ENCODE measurements at regions not wholly inside any gene's neighbourhood (a gene's known extent, or its start where the extent isn't known, plus 50 kb on each side); places are given as distances from the start of the nearest gene placed in this dataset.
A peak's percentile ranks its signal among the peaks of the same experiment; 100 is the strongest.

DNA sequence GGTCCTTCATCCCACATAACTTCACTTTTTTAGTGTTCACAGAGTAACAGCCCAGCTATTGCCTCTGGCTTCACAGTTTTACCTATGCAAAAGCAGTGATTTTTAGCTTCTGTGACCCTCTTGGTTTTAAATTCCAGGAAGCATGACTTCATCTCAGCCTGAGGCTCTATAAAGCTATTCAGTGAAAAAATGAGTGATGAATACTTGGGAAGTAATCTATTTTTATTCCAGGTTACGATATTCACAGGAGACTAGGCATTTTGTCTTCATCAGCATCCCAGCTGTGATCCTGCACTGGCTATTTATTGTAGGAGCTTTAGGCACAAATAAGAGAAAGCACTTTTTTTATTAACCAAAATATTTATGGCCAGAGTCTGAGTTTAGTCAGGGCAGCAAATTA, 164.8 kb downstream of the SNAPC1 start:
- Histone ChIP-seq H3K36me3 (ENCODE audit: control insufficient read depth, insufficient read depth, low read length) (no peaks in the 10 kb centered on the region), H3K9me3 (ENCODE audit: control insufficient read depth, low read length) (no peaks in the 10 kb centered on the region), H3K4me3 (ENCODE audit: extremely low read depth, insufficient read depth, low read length, poor library complexity, severe bottlenecking) (no peak overlapping the region), H3K27ac (ENCODE audit: low read depth, low read length, severe bottlenecking) (peak overlapping the region; percentile 34), H3K4me1 (ENCODE audit: control insufficient read depth, insufficient read depth, low read length, poor library complexity, severe bottlenecking) (peaks cover 15% of the 10 kb centered on the region)
- WGBS, 2 experiments (ENCODE audit: insufficient coverage in 2 of 2) = no CpG with 5 or more reads among the region's 1 CpG

DNA sequence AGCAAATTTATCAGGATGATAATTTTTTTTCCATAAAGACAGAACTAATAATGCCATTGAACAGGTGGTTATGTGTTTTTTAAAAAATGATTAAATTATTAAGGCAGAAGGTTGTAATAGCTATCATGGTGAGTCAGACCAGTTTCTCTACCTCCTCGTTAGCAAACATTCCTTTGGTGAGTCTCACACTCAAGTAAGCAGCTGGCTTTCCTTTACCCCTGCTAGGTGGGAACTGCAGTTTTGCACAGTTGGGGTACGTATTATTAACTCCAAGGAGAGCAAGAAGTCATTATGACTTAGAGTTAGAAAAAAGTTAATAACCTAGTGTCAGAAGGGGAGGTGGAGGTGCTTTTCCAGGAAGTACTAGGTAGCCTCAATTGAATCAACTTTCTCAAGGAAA, 165.3 kb downstream of the SNAPC1 start:
- Histone ChIP-seq H3K27ac (ENCODE audit: low read depth, low read length, severe bottlenecking) (peak overlapping the region; percentile 34), H3K36me3 (ENCODE audit: control insufficient read depth, insufficient read depth, low read length) (no peaks in the 10 kb centered on the region), H3K4me3 (ENCODE audit: extremely low read depth, insufficient read depth, low read length, poor library complexity, severe bottlenecking) (no peak overlapping the region), H3K4me1 (ENCODE audit: control insufficient read depth, insufficient read depth, low read length, poor library complexity, severe bottlenecking) (peaks cover 15% of the 10 kb centered on the region), H3K9me3 (ENCODE audit: control insufficient read depth, low read length) (no peaks in the 10 kb centered on the region)
- 33 to 61% methylated on average over 1 to 2 of the region's 2 CpGs for WGBS, 2 experiments (ENCODE audit: insufficient coverage in 2 of 2)

DNA sequence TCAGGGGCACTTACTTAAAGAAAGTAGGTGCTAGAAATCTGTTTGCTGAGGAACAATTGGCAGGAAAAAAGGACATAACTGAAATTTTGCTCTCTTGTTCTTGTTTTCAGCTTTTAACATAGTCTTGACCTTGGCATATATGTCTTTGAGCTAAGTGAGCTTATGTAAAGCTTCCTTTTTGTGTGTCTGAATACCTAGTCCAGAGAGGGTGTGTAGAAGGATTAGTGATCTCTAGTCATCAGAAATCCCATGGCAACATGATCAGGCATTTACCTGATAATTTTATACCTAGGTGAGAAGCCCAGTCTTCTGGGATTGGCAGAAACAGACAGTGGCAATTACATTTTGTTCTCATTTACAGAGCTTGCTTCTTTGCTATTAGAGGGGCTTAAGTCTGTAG, 166.1 kb downstream of the SNAPC1 start:
- peaks cover 15% of the 10 kb centered on the region for H3K4me1 ChIP-seq (ENCODE audit: control insufficient read depth, insufficient read depth, low read length, poor library complexity, severe bottlenecking)
- H3K4me3 ChIP-seq (ENCODE audit: extremely low read depth, insufficient read depth, low read length, poor library complexity, severe bottlenecking) = no peak overlapping the region
- H3K27ac ChIP-seq (ENCODE audit: low read depth, low read length, severe bottlenecking) = no peak overlapping the region

DNA sequence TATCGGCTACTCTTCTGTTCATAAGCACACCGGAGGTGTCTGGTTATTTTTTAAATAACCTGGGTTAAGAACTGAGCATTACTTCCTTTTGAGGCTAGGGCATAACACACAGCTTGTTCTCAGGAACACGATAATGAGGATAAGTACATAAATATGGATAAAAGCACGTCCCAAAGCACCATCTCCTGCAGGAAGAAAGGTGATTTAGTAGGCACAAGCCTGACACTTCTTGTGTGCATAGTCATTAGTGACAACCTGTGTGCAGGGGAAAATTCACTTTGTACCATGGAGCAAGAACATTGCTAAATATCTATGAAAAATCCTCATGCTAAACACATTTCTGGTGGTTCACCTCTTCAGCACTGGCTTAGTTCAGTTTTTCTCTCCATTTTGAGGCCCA, 166.5 kb downstream of the SNAPC1 start:
- H3K4me3 ChIP-seq (ENCODE audit: extremely low read depth, insufficient read depth, low read length, poor library complexity, severe bottlenecking) = no peak overlapping the region
- H3K9me3 ChIP-seq (ENCODE audit: control insufficient read depth, low read length) = no peaks in the 10 kb centered on the region

More for the DNA sequence above, 166.1 kb downstream of the SNAPC1 start:
- no peaks in the 10 kb centered on the region for H3K9me3 ChIP-seq (ENCODE audit: control insufficient read depth, low read length)
- H3K36me3 ChIP-seq (ENCODE audit: control insufficient read depth, insufficient read depth, low read length) = no peaks in the 10 kb centered on the region

DNA sequence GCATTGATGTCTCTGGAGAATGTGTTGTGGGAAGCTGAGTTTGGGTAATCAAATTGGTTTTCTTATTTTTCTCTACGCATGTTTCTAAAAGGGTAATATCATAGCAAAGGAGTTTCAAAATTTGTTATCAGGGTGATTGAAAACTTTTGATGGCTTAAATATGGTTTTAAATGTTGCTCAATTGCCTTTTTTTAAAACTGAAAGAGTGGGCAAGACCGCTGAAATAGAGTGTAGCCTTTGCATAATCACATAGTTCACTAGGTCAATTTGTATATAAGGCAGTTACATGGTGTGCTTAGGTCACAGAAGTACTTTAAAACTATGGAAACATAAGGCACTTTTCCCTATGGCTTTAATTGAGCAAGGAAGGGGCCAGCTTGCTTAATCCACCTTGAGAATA, 167.4 kb downstream of the SNAPC1 start:
- H3K36me3 ChIP-seq (ENCODE audit: control insufficient read depth, insufficient read depth, low read length) = no peaks in the 10 kb centered on the region
- 40 to 64% methylated on average over 1 to 2 of the region's 2 CpGs for WGBS, 2 experiments (ENCODE audit: insufficient coverage in 2 of 2)
- H3K4me1 ChIP-seq (ENCODE audit: control insufficient read depth, insufficient read depth, low read length, poor library complexity, severe bottlenecking) = peaks cover 11% of the 10 kb centered on the region
- no peaks in the 10 kb centered on the region for H3K9me3 ChIP-seq (ENCODE audit: control insufficient read depth, low read length)
- no peak overlapping the region for H3K4me3 ChIP-seq (ENCODE audit: extremely low read depth, insufficient read depth, low read length, poor library complexity, severe bottlenecking)
- no peak overlapping the region for H3K27ac ChIP-seq (ENCODE audit: low read depth, low read length, severe bottlenecking)

More for the DNA sequence above, 166.5 kb downstream of the SNAPC1 start:
- WGBS, 2 experiments (ENCODE audit: insufficient coverage in 2 of 2) = 86 to 92% methylated on average over 2 of the region's 4 CpGs
- H3K36me3 ChIP-seq (ENCODE audit: control insufficient read depth, insufficient read depth, low read length) = no peaks in the 10 kb centered on the region
- no peak overlapping the region for H3K27ac ChIP-seq (ENCODE audit: low read depth, low read length, severe bottlenecking)
- H3K4me1 ChIP-seq (ENCODE audit: control insufficient read depth, insufficient read depth, low read length, poor library complexity, severe bottlenecking) = peaks cover 15% of the 10 kb centered on the region

DNA sequence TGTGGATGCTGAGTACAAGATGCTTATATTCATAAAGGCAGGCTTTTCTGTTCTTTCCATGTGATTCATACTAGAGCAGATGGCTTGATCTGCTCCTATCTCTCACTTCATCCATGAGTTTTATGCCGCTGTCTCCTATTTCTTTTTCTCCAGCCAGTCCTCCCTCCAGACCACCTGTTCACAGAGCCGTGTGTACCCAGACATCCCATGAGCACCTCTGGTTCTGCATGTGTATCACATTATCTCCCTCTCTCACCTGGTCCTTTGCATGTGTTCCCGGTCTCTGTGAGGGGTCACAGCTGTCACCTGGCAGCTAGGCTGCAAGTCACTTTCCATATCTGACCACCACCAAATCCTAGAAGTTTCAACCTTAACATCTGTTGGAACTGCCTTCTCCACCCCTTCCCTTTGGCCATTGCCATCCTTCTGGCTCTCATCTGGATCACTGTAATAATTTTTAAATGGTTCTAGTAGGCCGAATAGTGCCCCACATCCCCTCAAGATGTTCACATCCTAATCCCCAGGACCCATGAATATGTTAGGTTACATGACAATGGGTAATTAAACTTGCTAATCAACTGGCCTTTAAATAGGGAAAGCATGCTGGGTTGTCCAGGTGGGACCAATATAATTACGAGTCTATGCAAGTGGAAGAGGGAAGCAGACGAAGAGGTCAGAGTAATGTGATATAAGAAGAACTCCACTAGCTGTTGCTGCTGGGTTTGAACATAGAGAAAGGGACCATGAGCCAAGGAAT, 168.1 kb downstream of the SNAPC1 start:
- H3K4me3 ChIP-seq (ENCODE audit: extremely low read depth, insufficient read depth, low read length, poor library complexity, severe bottlenecking) = no peak overlapping the region
- H3K9me3 ChIP-seq (ENCODE audit: control insufficient read depth, low read length) = no peaks in the 10 kb centered on the region
- H3K36me3 ChIP-seq (ENCODE audit: control insufficient read depth, insufficient read depth, low read length) = no peaks in the 10 kb centered on the region
- no peak overlapping the region for H3K27ac ChIP-seq (ENCODE audit: low read depth, low read length, severe bottlenecking)
- peaks cover 11% of the 10 kb centered on the region for H3K4me1 ChIP-seq (ENCODE audit: control insufficient read depth, insufficient read depth, low read length, poor library complexity, severe bottlenecking)
- WGBS, 2 experiments (ENCODE audit: insufficient coverage in 2 of 2) = 86% methylated on average over 5 of the region's 6 CpGs

DNA sequence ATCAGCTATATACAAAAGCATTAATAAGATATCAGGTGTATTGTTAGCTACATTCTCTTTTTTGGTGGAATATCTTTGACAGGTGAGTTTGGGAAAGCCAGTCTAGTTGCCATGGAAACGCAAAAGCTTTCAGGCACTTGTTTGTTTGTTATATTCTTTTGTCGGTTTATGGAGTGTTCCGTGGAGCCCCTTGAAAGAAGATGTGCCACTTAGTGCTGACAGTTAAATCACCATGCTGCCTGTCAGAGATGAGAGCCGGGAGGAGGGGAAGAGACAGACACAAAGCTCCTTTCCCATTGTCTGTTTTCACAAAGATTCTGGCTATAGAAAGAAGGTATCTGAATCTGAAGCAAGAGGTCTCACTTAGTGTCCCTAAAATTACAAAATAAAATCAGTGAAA, 170.8 kb downstream of the SNAPC1 start:
- no peak overlapping the region for H3K27ac ChIP-seq (ENCODE audit: low read depth, low read length, severe bottlenecking)
- 78 to 87% methylated on average over 3 of the region's 4 CpGs for WGBS, 2 experiments (ENCODE audit: insufficient coverage in 2 of 2)
- H3K36me3 ChIP-seq (ENCODE audit: control insufficient read depth, insufficient read depth, low read length) = no peaks in the 10 kb centered on the region
- H3K4me1 ChIP-seq (ENCODE audit: control insufficient read depth, insufficient read depth, low read length, poor library complexity, severe bottlenecking) = no peaks in the 10 kb centered on the region
- H3K9me3 ChIP-seq (ENCODE audit: control insufficient read depth, low read length) = no peaks in the 10 kb centered on the region
- no peak overlapping the region for H3K4me3 ChIP-seq (ENCODE audit: extremely low read depth, insufficient read depth, low read length, poor library complexity, severe bottlenecking)

DNA sequence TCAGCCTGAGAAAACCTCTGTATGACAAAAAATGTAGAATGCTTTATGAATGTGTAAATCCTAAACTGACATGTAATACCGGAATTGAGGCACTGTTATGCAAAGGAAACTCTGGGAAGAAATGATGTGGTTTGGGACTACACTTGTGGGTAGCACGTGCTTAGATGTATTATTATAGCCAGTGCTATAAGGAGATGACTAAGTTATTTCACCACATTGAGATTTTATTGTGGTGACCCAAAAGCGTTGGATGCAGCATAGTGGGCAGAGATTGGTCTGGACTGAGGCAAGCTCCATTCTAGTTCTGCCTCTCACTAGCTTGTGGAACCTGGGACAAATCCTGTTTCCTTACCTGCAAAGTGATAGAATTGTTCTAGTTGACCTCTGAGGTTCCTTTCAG, 172.2 kb downstream of the SNAPC1 start:
- Histone ChIP-seq H3K4me1 (ENCODE audit: control insufficient read depth, insufficient read depth, low read length, poor library complexity, severe bottlenecking) (no peaks in the 10 kb centered on the region), H3K36me3 (ENCODE audit: control insufficient read depth, insufficient read depth, low read length) (no peaks in the 10 kb centered on the region), H3K27ac (ENCODE audit: low read depth, low read length, severe bottlenecking) (no peak overlapping the region), H3K4me3 (ENCODE audit: extremely low read depth, insufficient read depth, low read length, poor library complexity, severe bottlenecking) (no peak overlapping the region), H3K9me3 (ENCODE audit: control insufficient read depth, low read length) (no peaks in the 10 kb centered on the region)
- 86 to 90% methylated on average over 2 to 3 of the region's 3 CpGs for WGBS, 2 experiments (ENCODE audit: insufficient coverage in 2 of 2)

DNA sequence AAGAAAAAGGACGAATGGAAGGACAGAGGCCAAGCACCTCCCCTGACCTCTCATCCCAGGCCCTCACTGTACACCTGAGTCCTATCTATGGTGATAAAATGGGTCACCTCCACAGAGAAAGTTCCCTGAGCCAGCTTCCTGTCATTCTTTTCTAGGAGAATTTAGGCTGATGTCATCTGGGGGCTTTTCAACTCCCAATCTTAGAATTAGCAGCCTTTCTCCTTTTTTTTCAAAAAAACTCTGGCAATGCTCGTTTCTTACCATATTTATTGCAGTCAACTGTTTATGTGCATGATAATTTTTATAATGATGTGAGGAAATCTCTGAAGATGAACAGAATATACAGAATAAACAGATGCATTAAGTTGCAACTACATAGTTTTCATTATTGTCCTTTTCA, 177.6 kb downstream of the SNAPC1 start:
- H3K4me3 ChIP-seq (ENCODE audit: extremely low read depth, insufficient read depth, low read length, poor library complexity, severe bottlenecking) = no peak overlapping the region
- H3K9me3 ChIP-seq (ENCODE audit: control insufficient read depth, low read length) = peaks cover 4% of the 10 kb centered on the region
- 71% methylated on average over 1 of the region's 2 CpGs; no CpG with 5 or more reads in 1 of the 2 experiments for WGBS, 2 experiments (ENCODE audit: insufficient coverage in 2 of 2)
- no peaks in the 10 kb centered on the region for H3K36me3 ChIP-seq (ENCODE audit: control insufficient read depth, insufficient read depth, low read length)
- H3K4me1 ChIP-seq (ENCODE audit: control insufficient read depth, insufficient read depth, low read length, poor library complexity, severe bottlenecking) = peaks cover 11% of the 10 kb centered on the region
- H3K27ac ChIP-seq (ENCODE audit: low read depth, low read length, severe bottlenecking) = no peak overlapping the region

DNA sequence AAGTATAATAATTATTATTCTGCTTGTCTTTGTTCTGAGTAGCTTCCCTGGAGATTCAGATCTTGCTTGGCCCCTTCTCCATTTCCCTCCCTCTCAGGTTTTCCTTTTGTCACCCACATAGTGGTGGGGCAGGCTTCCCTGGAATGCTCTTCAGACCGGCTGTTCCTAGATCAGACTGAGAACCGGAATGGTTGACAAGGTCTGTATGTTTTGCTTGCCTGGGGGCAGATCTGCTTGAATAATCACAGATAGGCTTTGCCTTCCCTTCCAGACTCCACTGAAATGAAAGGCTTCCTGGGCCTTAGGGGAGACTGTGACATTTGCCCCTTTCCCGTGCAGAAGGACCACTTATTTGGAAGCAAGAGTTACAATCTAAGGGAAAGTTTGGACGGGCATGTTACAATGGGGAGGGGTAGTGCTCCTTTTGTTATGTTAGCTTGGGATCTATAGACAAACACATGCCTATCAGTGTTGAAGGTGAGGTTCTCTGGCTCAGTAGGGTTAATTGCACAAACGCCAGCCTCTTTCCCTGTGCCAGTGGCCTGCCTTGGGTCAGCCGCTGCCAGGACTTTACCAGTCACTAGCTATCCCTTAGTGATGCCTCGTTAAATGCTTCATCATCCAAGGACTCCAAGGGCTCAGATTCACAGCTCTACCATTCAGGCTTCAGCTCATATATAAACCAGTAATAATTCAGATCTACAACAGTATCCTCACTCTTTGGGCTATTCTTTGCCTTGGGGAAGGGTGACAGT, 178.6 kb downstream of the SNAPC1 start:
- peak overlapping the region; percentile 13 for H3K27ac ChIP-seq (ENCODE audit: low read depth, low read length, severe bottlenecking)
- H3K4me3 ChIP-seq (ENCODE audit: extremely low read depth, insufficient read depth, low read length, poor library complexity, severe bottlenecking) = no peak overlapping the region
- peaks cover 11% of the 10 kb centered on the region for H3K4me1 ChIP-seq (ENCODE audit: control insufficient read depth, insufficient read depth, low read length, poor library complexity, severe bottlenecking)
- H3K9me3 ChIP-seq (ENCODE audit: control insufficient read depth, low read length) = peaks cover 4% of the 10 kb centered on the region
- H3K36me3 ChIP-seq (ENCODE audit: control insufficient read depth, insufficient read depth, low read length) = no peaks in the 10 kb centered on the region
- WGBS, 2 experiments (ENCODE audit: insufficient coverage in 2 of 2) = 65 to 74% methylated on average over 4 to 7 of the region's 7 CpGs

Data from mesodermal cell (in vitro differentiated cells).